K562 (cell line): ENCODE measurements at regions not wholly inside any gene's neighbourhood (a gene's known extent, or its start where the extent isn't known, plus 50 kb on each side); places are given as distances from the start of the nearest gene placed in this dataset.

Experiments
- ATAC-seq: fragments of 200-7000 bp; cut with Tn5 transposase; 3 replicates; pipeline ENCODE4 v1.9.1; 2020; ENCODE audit warnings: moderate library complexity
- BruUV-seq: library from RNA; stranded (reverse); fragments of 400-500 nt; replicated peaks from 2 replicates; lab custom pipeline; 2021; lab: Mats Ljungman, UMichigan
- CTCF ChIA-PET: fragments of 300-600 bp; formaldehyde crosslinking; extraction: SDS; loops from one replicate; lab custom pipeline; 2021; ENCODE audit warnings: low intra/inter-chr PET ratio; lab: Yijun Ruan, JAX
- POLR2A ChIA-PET: fragments of 300-600, 350-650 bp; sonication (Branson Sonifier 250); formaldehyde crosslinking; extraction: SDS; loops from one replicate; lab custom pipeline; 2021; ENCODE audit warnings: antibody characterized with exemption, inconsistent platforms; lab: Yijun Ruan, JAX
- DNase-seq, 4 experiments: peaks; one replicate each; pipeline versions ENCODE4 v3.0.0 to v3.0.0-alpha.2; 2011 to 2018; ENCODE audit warnings: low spot score in 3 of 4, mixed read lengths in 3 of 4; ENCODE audit errors: extremely low read depth in 1 of 4
- FAIRE-seq: peaks from 2 replicates; lab custom pipeline; 2011; peaks lifted over from hg19 to GRCh38; lab: Jason Lieb, UNC
- H2AFZ ChIP-seq: 2 replicates; pipeline ENCODE4 v1.6.0; 2011; ENCODE audit warnings: low read depth, low read length, control low read depth, inconsistent platforms
- H3K27ac ChIP-seq: fragments of 200-600 bp; 3 replicates; pipeline ENCODE4 v1.8.0; 2011; ENCODE audit warnings: low read depth, mild to moderate bottlenecking, control low read depth, inconsistent platforms, low read length, moderate library complexity, mixed read lengths; ENCODE audit errors: extremely low read depth
- H3K27me3 ChIP-seq, 2 experiments: fragments of 300-600 bp in 1 of 2; 2 replicates in 1 of 2; 3 replicates in 1 of 2; pipeline versions ENCODE4 v1.6.0 to v1.8.0; 2011; ENCODE audit warnings: inconsistent platforms in 2 of 2, low read length in 2 of 2, mild to moderate bottlenecking in 1 of 2, mixed read lengths in 1 of 2, moderate library complexity in 1 of 2; ENCODE audit not compliant: control insufficient read depth in 2 of 2, insufficient read depth in 2 of 2
- H3K36me3 ChIP-seq: fragments of 300-600 bp; 3 replicates; pipeline ENCODE4 v1.8.0; 2011; ENCODE audit warnings: mild to moderate bottlenecking, low read length, inconsistent platforms; ENCODE audit not compliant: control insufficient read depth, insufficient read depth
- H3K4me1 ChIP-seq, 2 experiments: fragments of 200-600 bp in 1 of 2; replicated peaks in 1 of 2; 2 replicates in 1 of 2; 3 replicates in 1 of 2; pipeline versions ENCODE4 v1.5.1 to v1.8.0; 2011; ENCODE audit warnings: inconsistent platforms in 2 of 2, low read length in 2 of 2, mild to moderate bottlenecking in 1 of 2, mixed read lengths in 1 of 2, moderate library complexity in 1 of 2; ENCODE audit not compliant: control insufficient read depth in 2 of 2, insufficient read depth in 2 of 2
- H3K4me2 ChIP-seq: 2 replicates; pipeline ENCODE4 v1.6.1; 2011; ENCODE audit warnings: low read length, control low read depth, inconsistent platforms, mixed read lengths; ENCODE audit not compliant: insufficient read depth
- H3K4me3 ChIP-seq: fragments of 200-600 bp; sonication (generic), shearing (Covaris generic); 2 replicates; pipeline ENCODE4 v1.5.1; 2016; ENCODE audit warnings: control low read depth, inconsistent platforms
- H3K79me2 ChIP-seq: fragments of 200-600 bp; 3 replicates; pipeline ENCODE4 v1.8.0; 2011; ENCODE audit warnings: low read length, inconsistent platforms; ENCODE audit not compliant: control insufficient read depth, insufficient read depth
- H3K9ac ChIP-seq, 2 experiments: 2 replicates each; pipeline versions ENCODE4 v1.6.0 to v1.6.1; 2011; ENCODE audit warnings: low read depth in 2 of 2, low read length in 2 of 2, control low read depth in 1 of 2, inconsistent platforms in 1 of 2, mild to moderate bottlenecking in 1 of 2, mixed read lengths in 1 of 2; ENCODE audit not compliant: insufficient read depth in 1 of 2
- H3K9me1 ChIP-seq: one replicate; pipeline ENCODE4 v1.6.0; 2011; ENCODE audit warnings: inconsistent platforms, mild to moderate bottlenecking, low read length, moderate library complexity; ENCODE audit not compliant: control insufficient read depth, insufficient read depth
- H3K9me3 ChIP-seq: replicated peaks from 2 replicates; pipeline ENCODE4 v1.5.1; 2011; ENCODE audit warnings: low read depth, low read length, inconsistent platforms; ENCODE audit not compliant: control insufficient read depth, insufficient read depth
- H4K20me1 ChIP-seq: replicated peaks from 2 replicates; pipeline ENCODE4 v1.6.1; 2011; ENCODE audit warnings: low read length, inconsistent platforms, mixed read lengths; ENCODE audit not compliant: control insufficient read depth, insufficient read depth
- DNMT1 ChIP-seq: fragments of 450-650 bp; IDR thresholded peaks from 2 replicates; pipeline ENCODE4 v1.6.1; 2016; ENCODE audit warnings: antibody characterized with exemption, mild to moderate bottlenecking
- HNRNPL ChIP-seq: fragments of 200-400 bp; formaldehyde crosslinking; IDR thresholded peaks from 2 replicates; pipeline ENCODE4 v1.6.1; 2017; ENCODE audit warnings: low read depth, mild to moderate bottlenecking, low read length
- IRF2 ChIP-seq: sonication (generic); formaldehyde crosslinking; IDR thresholded peaks from 2 replicates; pipeline ENCODE4 v1.8.1; 2022; ENCODE audit warnings: mild to moderate bottlenecking, missing genetic modification reagents
- KDM2B ChIP-seq: fragments of 250-450 bp; sonication (Bioruptor Pico); IDR thresholded peaks from 2 replicates; pipeline ENCODE4 v1.8.0; 2021; ENCODE audit warnings: mild to moderate bottlenecking, moderate library complexity
- MAZ ChIP-seq, 2 experiments: fragments of 450-650 bp in 1 of 2; sonication (generic) in 1 of 2; formaldehyde crosslinking; IDR thresholded peaks in 1 of 2; conservative IDR thresholded peaks in 1 of 2; 2 replicates each; pipeline versions ENCODE4 v1.4.0 to v1.5.0; 2020; ENCODE audit warnings: mild to moderate bottlenecking in 1 of 2, missing genetic modification reagents in 1 of 2
- MCM5 ChIP-seq: fragments of 450-650 bp; IDR thresholded peaks from 2 replicates; pipeline ENCODE4 v1.6.1; 2016; ENCODE audit warnings: low read depth
- NR3C1 ChIP-seq: sonication (generic); formaldehyde crosslinking; IDR thresholded peaks from 2 replicates; pipeline ENCODE4 v1.8.1; 2022; ENCODE audit warnings: missing genetic modification reagents
- PHF20 ChIP-seq: fragments of 450-650 bp; IDR thresholded peaks from 2 replicates; pipeline ENCODE4 v1.6.1; 2018; ENCODE audit not compliant: partially characterized antibody
- PHTF2 ChIP-seq: fragments of 250-450 bp; sonication (Bioruptor Pico); IDR thresholded peaks from 2 replicates; pipeline ENCODE4 v1.5.0; 2021; ENCODE audit warnings: mild to moderate bottlenecking
- SNRNP70 ChIP-seq: fragments of 200-400 bp; formaldehyde crosslinking; optimal IDR thresholded peaks from 2 replicates; pipeline ENCODE3; 2017; ENCODE audit warnings: low read depth, low read length
- TOE1 ChIP-seq, 2 experiments: fragments of 450-650 bp in 1 of 2; sonication (generic) in 1 of 2; formaldehyde crosslinking in 1 of 2; IDR thresholded peaks; 2 replicates each; pipeline versions ENCODE4 v1.7.1 to v1.8.0; 2016 to 2022; ENCODE audit warnings: borderline replicate concordance in 2 of 2, mild to moderate bottlenecking in 2 of 2, antibody characterized with exemption in 1 of 2, inconsistent platforms in 1 of 2, low read depth in 1 of 2, missing genetic modification reagents in 1 of 2, moderate library complexity in 1 of 2
- ZBED1 ChIP-seq: IDR thresholded peaks from 2 replicates; pipeline ENCODE4 v1.6.1; 2014
- ZKSCAN8 ChIP-seq: fragments of 200-800 bp; sonication (Bioruptor generic); IDR thresholded peaks from 2 replicates; pipeline ENCODE4 v1.6.1; 2016; ENCODE audit warnings: missing genetic modification characterization, missing compliant biosample characterization
- ZNF445 ChIP-seq: fragments of 250-450 bp; sonication (Bioruptor Pico); IDR thresholded peaks from 2 replicates; pipeline ENCODE4 v1.4.0; 2020; ENCODE audit warnings: low read depth, mild to moderate bottlenecking, moderate library complexity
- ZNF583 ChIP-seq: fragments of 250-450 bp; sonication (Bioruptor Pico); IDR thresholded peaks from 2 replicates; pipeline ENCODE4 v1.4.0; 2020
- WGBS: fragments of 100-300 bp; shearing (Covaris generic); methylation state at CpG from one replicate; pipeline ENCODE4 v1.1.6; 2016; ENCODE audit warnings: low coverage, mixed read lengths; ENCODE audit not compliant: insufficient coverage; ENCODE audit errors: missing lambda C conversion rate; 5-methylcytosine and 5-hydroxymethylcytosine counted together
- in situ Hi-C: fragments of 300-500 bp; cut with MboI; formaldehyde crosslinking; loops from 4 replicates; pipeline ENCODE4 v1.15.0; 2018; ENCODE audit warnings: inconsistent platforms, mixed read lengths
- intact Hi-C: fragments of 100-400 bp; cut with micrococcal nuclease; formaldehyde crosslinking; loops from 2 replicates; pipeline ENCODE4 v1.14.2; 2022
- TF ChIP-seq, protein P1 (sequence below): sonication (generic); formaldehyde crosslinking; IDR thresholded peaks from 2 replicates; pipeline ENCODE4 v1.8.0; 2022; ENCODE audit warnings: mild to moderate bottlenecking, missing genetic modification reagents
- TF ChIP-seq, protein P2 (sequence below): fragments of 450-650 bp; formaldehyde crosslinking; IDR thresholded peaks from 2 replicates; pipeline ENCODE4 v1.4.0; 2022; ENCODE audit warnings: missing genetic modification characterization
- TF ChIP-seq, protein P3 (sequence below), 2 experiments: fragments of 450-650 bp in 1 of 2; sonication (generic) in 1 of 2; formaldehyde crosslinking in 1 of 2; IDR thresholded peaks in 1 of 2; conservative IDR thresholded peaks in 1 of 2; 2 replicates each; pipeline versions ENCODE4 v1.6.1 to v1.8.1; 2016 to 2023; ENCODE audit warnings: mild to moderate bottlenecking in 2 of 2, moderate library complexity in 2 of 2, inconsistent platforms in 1 of 2, missing genetic modification reagents in 1 of 2
- TF ChIP-seq, protein P4 (sequence below), 2 experiments: IDR thresholded peaks; 2 replicates each; pipeline ENCODE4 v1.6.1; 2011; ENCODE audit warnings: borderline replicate concordance in 1 of 2, control low read depth in 1 of 2, low read depth in 1 of 2, low read length in 1 of 2, mild to moderate bottlenecking in 1 of 2, mixed read lengths in 1 of 2, moderate library complexity in 1 of 2; ENCODE audit not compliant: insufficient read depth in 1 of 2, insufficient read length in 1 of 2, poor library complexity in 1 of 2, severe bottlenecking in 1 of 2; ENCODE audit errors: extremely low read depth in 1 of 2

DNA sequence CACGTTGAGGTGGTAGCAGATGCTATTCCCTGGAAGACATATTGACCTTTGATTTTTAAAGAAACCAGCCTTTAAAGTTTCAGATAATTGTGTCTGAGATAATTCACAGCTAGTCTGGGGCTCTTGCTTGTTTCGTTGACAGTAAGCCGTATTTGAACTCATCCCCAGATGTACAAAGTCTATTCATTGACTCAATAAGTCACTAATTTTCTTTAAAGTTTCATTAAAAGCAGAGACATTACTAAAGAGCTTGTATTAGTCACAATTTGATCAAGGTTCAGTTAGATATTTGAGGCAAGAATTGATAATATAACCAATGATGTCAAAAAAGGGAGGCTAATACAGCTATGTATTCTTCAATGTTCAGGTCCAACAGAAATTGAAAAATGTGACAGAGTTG is 158.0 kb downstream of the PCSK1 start:
- H3K4me1 ChIP-seq = no peaks in the 10 kb centered on the region
- H3K4me2 ChIP-seq = no peak overlapping the region
- no peaks in the 10 kb centered on the region for H3K9me3 ChIP-seq
- H3K27me3 ChIP-seq = no peaks in the 10 kb centered on the region; a peak in 1 of 5 replicates
- BruUV-seq = no TSS peak
- ATAC-seq = no peak
- ChIA-PET CTCF (no interaction called here), POLR2A (interaction anchor here (1.2 kb wide), 1 partner anchor 11 kb away, joined by 3 read pairs; no protein-coding TSS in a partner anchor)
- H2AFZ ChIP-seq = no peak overlapping the region
- no peak for DNase-seq
- no peak overlapping the region for H3K9ac ChIP-seq
- no peak overlapping the region for H3K4me3 ChIP-seq
- H3K79me2 ChIP-seq = no peaks in the 10 kb centered on the region
- intact Hi-C loops = no loop called here
- in situ Hi-C loops = no loop called here
- no peak overlapping the region for H3K27ac ChIP-seq
- no peaks in the 10 kb centered on the region for H3K36me3 ChIP-seq
- no peak for FAIRE-seq
- H3K9me1 ChIP-seq = no peaks in the 10 kb centered on the region
- H4K20me1 ChIP-seq = no peaks in the 10 kb centered on the region
- TF ChIP-seq NR3C1 (CRISPR knock-in tag) (no peak), KDM2B (CRISPR knock-in tag) (no peak), IRF2 (CRISPR knock-in tag) (no peak), HNRNPL (no peak), DNMT1 (no peak), PHF20 (no peak), TOE1 (IDR thresholded peaks at IDR 0.05; ENCODE audit: borderline replicate concordance) (no peak), TOE1 (CRISPR knock-in tag; IDR thresholded peaks at IDR 0.05; ENCODE audit: borderline replicate concordance, low read depth) (no peak), ZNF445 (no peak), ZBED1 (no peak), MAZ (CRISPR knock-in tag; conservative IDR thresholded peaks at IDR 0.05 in 1 of 2, IDR thresholded peaks at IDR 0.05 in 1 of 2) (no peak), ZKSCAN8 (CRISPR knock-in tag) (no peak), PHTF2 (CRISPR knock-in tag) (no peak), ZNF583 (no peak), SNRNP70 (no peak), MCM5 (no peak)
- TF ChIP-seq, protein P1, sequence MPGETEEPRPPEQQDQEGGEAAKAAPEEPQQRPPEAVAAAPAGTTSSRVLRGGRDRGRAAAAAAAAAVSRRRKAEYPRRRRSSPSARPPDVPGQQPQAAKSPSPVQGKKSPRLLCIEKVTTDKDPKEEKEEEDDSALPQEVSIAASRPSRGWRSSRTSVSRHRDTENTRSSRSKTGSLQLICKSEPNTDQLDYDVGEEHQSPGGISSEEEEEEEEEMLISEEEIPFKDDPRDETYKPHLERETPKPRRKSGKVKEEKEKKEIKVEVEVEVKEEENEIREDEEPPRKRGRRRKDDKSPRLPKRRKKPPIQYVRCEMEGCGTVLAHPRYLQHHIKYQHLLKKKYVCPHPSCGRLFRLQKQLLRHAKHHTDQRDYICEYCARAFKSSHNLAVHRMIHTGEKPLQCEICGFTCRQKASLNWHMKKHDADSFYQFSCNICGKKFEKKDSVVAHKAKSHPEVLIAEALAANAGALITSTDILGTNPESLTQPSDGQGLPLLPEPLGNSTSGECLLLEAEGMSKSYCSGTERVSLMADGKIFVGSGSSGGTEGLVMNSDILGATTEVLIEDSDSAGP (CRISPR knock-in tag) = no peak
- TF ChIP-seq, protein P2, sequence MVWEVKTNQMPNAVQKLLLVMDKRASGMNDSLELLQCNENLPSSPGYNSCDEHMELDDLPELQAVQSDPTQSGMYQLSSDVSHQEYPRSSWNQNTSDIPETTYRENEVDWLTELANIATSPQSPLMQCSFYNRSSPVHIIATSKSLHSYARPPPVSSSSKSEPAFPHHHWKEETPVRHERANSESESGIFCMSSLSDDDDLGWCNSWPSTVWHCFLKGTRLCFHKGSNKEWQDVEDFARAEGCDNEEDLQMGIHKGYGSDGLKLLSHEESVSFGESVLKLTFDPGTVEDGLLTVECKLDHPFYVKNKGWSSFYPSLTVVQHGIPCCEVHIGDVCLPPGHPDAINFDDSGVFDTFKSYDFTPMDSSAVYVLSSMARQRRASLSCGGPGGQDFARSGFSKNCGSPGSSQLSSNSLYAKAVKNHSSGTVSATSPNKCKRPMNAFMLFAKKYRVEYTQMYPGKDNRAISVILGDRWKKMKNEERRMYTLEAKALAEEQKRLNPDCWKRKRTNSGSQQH (CRISPR knock-in tag) = no peak
- TF ChIP-seq, protein P3, sequence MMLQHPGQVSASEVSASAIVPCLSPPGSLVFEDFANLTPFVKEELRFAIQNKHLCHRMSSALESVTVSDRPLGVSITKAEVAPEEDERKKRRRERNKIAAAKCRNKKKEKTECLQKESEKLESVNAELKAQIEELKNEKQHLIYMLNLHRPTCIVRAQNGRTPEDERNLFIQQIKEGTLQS (IDR thresholded peaks at IDR 0.05) = no peak
- TF ChIP-seq, protein P3 (CRISPR knock-in tag; conservative IDR thresholded peaks at IDR 0.05) = no peak
- TF ChIP-seq, protein P4, sequence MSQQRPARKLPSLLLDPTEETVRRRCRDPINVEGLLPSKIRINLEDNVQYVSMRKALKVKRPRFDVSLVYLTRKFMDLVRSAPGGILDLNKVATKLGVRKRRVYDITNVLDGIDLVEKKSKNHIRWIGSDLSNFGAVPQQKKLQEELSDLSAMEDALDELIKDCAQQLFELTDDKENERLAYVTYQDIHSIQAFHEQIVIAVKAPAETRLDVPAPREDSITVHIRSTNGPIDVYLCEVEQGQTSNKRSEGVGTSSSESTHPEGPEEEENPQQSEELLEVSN (IDR thresholded peaks at IDR 0.05; ENCODE audit: borderline replicate concordance in 1 of 2, extremely low read depth in 1 of 2, insufficient read depth in 1 of 2, insufficient read length in 1 of 2, low read depth in 1 of 2, low read length in 1 of 2, poor library complexity in 1 of 2, severe bottlenecking in 1 of 2) = no peak
- TF ChIP-seq, all 486 proteins: peak for 0
- 0% methylated on average over 3 of the region's 3 CpGs for WGBS
